Stimulated activated CD4-positive, alpha-beta T cell treated with anti-CD3 and anti-CD28 coated beads, Interleukin-15, amount 100 ng/mL, for 24 hours (primary cell): ENCODE measurements at regions not wholly inside any gene's neighbourhood (a gene's known extent, or its start where the extent isn't known, plus 50 kb on each side); places are given as distances from the start of the nearest gene placed in this dataset.
"Not testable (repeated sequence)": the region's sequence is repeated elsewhere in the genome, so short reads cannot be mapped to it uniquely, and the experiment has no call there.

ENCODE experiments used
- DNase-seq: peaks from one replicate; pipeline ENCODE4 v3.0.0-alpha.2; 2020

DNA sequence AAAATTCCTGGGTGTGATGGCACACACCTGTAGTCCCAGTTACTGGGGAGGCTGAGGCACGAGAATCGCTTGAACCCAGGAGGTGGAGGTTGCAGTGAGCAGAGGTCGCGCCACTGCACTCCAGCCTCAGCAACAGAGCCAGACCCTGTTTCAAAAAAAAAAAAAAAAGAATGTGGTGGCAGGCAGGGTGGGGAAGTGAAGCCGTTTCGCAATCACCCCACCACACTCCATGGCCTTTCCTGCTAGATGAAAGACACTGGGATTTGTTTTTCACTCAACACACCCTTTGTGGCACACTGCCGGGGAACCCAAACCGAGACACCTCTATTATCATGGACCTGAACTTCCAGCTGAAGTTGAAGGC lies 172.4 kb upstream of the IQSEC1 start:
- DNase-seq: no peak

DNA sequence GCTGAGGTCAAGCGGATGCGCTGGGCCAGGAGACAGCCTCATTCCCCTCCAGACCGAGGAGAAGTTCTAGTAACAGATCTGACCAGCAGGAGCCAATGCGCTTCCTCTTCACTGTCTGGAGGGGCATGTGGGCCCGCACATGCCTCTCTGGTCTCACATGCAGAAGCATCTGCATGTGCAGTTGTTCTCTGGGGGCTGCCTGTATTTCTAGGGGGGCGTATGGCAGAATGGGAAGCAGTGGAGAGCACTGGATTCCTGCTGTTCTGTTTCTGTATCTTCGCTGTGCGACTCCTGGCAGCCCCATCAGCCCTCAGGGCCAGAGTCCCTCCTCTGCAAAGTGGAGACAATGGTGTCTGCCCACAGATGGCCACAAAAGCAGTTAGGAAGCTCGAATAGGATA lies 170.4 kb upstream of the IQSEC1 start:
- no peak for DNase-seq

DNA sequence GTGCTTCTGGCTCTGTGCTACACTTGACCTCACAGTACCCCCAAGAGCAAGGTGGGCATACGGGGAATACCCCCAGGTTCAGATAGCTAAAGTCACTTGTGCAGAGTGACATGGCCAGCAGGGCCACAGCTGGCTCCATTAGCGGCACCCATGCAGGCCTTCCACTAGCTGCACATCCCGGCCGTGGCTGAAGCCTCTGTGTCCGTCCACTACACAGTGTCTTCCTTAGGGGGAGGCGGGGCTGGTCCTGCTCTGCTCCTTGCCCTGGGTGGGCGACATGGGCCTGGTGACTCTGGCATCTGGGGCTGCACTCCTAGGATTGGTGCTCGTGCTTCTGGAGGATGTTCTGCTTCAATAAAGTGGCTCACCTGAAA lies 169.1 kb upstream of the IQSEC1 start:
- DNase-seq: no peak

DNA sequence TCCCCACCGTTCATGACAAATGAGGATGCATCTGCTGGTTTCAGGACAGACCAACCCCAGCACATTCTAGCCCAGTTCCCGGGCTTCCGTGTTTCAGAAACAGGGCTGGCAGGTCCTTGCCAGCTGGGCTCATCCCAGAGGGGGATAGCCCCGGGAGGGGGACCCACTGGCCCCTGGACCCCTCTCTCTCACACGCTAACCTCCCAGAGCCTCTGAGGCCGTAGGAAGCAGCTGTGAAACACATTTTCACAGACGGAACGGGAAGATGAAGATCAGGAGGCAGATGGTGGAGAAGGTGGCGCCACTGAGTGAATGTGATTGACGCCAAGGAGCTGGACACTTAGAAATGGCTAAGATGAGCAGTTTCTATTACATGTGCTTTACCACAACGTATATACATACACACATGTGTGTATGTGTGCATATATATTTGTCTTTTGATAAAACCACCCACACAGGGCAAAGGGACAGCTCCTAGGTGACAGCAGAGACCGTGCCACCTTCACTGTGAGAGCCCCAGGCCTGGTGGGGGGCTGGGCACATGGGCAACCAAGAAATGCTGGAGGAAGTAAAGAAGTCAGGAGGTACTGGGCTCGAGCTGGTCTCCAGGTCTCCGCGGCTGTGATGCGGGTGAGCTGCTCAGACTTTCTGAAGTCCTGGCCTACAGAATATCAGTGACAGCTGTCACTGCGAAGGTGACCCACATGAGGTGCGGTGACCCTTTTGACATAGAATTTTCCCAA lies 168.6 kb upstream of the IQSEC1 start:
- DNase-seq: no peak

DNA sequence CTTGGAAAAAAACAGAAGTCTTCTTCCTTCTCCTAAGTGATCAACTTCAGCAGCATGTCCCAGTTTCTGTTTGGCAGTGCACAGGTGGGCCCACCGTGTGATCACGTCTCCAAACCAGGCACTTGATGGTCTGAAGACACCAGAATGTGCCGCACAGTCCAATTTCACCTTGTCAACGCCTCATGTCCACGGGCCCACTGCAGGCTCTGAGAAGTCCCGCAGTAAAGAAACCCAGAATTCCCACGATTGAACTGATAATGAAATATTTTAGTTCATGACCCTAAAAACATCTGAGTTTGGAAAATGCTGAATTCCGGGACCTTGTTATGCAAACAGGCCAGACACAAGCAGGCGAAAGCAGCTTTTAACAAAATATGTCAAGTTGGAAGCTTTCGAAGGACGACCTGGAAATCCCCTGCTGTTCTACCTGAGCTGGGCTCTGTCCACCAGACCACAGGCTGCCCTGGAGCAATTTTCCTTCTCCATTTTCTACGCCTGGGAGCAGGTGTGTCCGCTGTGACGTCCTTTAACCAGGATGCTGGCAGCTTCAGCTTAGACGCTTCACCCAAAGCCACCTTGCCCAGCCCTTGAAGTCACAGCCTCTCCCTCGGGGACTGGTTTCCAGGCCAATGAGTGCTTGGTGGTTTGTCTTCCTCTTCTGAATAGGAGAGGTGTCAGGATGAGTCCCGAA lies 167.8 kb upstream of the IQSEC1 start:
- DNase-seq: no peak

DNA sequence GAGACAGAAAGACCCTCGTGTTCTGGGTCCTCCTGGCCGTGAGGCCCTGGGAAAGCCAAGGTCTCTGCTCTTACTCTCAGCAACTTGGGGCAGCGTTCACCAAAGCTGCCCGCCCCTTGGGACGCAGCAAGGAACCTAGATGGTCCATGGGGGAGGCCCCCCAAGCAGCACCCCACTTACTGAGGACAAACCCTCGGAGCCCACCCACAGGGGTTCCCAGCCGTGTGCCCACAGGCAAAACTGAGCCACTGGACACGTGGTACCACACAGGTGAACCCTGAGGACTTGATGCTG lies 166.2 kb upstream of the IQSEC1 start:
- no peak for DNase-seq

DNA sequence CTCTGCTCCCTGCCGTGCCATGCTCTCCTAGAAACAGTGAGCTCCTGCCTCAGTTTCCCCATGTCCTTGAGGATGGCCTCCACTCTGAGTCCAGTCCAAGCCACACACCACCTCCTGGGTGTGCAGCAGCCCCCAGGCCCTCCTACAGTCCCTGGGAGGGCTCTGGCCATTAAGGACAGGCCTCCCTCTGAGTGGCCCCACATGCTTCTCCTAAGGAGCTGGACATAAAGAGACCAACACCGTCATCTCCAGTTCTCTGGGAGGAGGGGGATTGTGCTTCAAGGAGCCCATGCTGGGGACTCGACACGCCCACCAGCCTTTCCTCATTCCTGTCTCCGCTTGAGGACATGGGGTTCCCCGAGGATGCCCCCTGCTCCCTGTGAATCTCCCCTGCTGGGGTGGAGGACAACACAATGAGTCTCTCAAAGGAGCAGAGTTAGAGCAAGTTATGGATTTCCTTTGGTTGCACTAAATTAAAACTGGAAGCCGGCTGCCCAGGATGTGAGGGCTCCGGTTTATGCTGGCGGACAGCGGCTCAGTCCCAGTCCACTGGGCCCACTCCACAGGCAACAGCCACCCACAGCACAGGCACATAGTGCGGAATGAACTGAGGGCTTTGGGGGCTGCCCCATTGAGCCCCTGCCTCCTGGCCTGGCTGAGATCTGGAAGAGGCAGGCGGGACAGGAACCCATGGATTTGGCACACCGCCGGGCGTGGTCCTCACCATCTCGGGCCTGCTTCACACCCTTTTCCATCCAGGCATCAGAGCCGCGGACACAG lies 165.6 kb upstream of the IQSEC1 start:
- no peak for DNase-seq

DNA sequence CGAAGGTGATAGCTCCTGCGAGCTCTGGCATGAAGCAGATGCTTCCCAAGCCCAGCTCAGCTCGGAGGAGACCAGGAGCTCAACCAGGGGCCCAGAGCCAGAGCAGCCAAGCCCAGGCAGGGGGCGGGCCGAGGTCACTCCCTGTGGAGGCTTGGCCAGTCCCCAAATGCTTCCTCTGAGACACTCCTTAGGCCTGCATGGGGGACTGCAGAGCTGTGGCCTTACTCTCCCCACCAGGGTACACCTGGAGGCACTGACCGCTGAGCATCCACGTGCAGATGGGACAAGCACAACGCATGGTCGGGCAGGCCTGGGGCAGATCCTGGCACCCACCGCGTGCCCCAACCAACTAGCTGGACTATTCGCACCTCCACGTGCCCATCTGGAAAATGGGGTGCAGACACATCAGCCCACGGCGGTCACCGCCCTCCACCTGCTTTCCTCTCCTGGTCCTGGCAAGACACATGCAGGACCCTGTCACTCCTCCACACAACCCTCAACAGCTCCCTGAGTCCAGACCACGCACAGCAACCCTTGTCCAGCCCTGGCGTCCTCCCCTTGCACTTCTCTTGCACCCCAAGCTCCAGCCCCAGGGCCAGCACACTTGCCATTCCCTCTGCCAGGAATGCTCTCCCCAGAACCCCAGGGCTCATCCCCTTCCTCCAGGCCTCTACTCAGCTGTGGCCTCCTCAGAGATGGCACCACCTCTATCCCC lies 164.7 kb upstream of the IQSEC1 start:
- DNase-seq: no peak

DNA sequence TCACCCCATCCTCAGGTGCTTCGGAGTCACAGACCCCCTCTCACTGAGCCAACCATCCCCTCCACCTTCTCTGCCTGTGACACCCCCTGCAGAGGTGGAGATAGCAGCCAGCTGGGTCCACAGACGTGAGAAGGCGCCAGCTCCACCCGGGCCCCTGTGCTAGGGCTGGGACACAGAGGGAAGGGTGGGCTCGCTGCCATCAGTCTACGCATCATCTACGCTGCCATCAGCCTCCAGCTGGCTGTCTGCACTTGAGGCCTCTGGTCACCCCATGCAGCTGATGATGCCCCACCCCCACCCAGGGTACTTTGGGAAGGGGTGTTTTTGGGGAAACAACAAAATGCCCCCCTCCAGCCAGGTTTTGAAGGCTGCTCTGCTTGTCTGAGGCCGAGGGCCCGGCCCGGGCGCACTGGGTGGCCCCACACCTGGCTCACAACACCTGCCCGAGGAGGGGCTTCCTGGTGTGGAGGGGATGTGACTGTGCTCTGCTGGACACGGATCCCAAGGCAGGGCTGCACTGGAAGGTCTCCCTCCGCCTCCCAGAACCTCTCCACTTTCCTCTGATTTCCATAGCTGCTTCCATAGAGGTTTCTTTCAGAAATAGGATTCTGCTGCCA lies 163.4 kb upstream of the IQSEC1 start:
- no peak for DNase-seq

DNA sequence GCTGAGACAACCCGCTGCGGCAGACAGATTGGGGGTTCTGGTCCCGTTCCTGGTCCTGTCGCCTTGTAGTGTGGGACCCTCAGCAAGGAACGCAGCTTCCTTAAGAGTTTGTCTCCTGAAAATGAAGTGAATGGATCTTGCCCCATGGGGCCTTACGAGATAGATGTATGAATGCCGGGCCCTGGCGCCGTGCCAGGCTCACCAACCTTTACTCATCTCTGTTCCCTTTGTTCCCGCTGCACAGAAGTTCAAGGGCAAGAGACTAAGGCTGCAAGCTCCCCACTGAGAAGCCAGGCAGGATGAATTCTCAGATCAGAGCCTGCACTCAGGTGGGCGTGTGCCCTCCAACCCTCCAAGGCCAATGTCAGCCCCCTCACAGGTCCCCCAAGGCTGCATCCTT lies 162.7 kb upstream of the IQSEC1 start:
- no peak for DNase-seq

DNA sequence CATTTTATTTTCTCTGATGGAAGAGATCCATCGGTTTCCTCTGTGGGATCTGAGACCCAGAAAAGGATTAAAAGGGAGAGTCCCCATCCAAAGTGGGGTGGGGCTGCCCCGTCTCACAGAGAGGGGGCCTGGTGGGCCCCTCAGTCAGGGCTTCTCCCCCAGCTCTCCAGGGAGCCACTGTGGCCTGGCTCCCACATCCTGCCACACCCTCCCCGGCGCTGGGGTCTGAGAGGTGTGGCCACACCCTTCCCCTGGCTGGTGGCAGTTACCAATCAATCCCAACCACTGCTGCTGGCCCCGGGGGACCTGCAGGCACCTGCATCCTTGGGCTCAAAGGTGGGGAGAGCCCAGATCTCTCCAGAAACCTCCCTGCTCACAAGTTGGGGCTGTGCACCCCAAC lies 161.8 kb upstream of the IQSEC1 start:
- peak; percentile 13 for DNase-seq

DNA sequence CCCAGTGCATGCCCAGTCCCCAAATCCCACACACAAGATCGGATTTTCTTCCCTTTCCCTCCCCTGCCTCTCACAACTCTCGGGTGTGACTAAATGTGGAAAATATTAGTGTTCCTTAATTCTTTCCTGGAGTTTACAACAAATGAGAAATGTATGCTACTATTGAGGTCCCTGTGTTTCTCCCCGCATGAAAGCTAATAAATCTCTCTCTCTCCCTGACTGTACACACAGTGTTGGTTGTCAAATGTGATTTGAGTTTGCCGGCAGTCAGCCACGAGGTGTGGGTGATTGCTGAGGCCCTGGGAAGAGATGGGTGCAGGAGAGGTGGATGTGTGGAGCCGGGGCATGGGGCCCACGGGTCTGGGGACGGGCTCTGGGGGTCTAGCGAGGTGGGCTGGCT lies 161.4 kb upstream of the IQSEC1 start:
- no peak for DNase-seq

DNA sequence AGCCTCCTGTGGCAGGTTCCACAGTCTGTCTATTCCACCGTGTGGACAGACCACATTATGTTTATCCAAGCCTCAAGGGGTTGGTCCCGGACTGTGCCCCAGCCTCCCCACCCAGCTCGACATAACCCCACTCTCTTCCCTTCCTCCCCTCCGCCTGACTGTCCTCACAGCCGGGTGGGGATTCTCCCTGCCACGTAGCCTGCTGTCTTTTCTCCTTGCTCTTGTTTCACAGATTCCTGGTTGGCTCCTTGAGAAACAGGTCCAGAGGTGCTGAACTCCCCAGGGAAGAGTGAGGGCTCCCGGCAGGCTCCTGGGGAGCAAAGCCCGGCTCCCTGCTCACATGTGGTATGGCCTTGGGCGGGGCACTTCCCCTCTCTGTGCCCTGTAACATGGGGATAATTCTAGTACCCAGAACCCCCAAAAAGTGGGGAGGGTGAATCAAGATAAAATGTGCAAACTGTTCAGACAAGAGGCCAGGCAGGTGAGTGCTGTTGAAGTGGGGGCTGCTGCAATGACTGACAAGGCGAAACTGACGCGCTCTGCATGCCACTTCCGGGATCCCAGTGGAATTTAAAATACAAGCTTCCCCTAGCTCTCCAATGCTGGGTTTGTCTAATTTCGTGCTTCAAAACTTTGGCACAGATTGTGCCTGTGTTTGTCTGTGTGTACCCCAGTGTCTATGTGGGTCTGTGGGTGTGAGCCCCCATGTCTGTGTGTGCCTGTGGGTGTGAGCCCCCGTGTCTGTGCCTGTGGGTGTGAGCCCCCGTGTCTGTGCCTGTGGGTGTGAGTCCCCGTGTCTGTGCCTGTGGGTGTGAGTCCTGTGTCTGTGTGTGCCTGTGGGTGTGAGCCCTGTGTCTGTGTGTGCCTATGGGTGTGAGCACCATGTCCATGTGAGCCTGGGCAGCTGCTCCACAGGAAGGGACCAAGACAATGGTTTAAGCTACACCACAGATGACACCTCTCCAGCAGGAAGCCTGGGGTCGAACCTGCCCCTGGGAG lies 160.6 kb upstream of the IQSEC1 start:
- DNase-seq: peak; percentile 13

DNA sequence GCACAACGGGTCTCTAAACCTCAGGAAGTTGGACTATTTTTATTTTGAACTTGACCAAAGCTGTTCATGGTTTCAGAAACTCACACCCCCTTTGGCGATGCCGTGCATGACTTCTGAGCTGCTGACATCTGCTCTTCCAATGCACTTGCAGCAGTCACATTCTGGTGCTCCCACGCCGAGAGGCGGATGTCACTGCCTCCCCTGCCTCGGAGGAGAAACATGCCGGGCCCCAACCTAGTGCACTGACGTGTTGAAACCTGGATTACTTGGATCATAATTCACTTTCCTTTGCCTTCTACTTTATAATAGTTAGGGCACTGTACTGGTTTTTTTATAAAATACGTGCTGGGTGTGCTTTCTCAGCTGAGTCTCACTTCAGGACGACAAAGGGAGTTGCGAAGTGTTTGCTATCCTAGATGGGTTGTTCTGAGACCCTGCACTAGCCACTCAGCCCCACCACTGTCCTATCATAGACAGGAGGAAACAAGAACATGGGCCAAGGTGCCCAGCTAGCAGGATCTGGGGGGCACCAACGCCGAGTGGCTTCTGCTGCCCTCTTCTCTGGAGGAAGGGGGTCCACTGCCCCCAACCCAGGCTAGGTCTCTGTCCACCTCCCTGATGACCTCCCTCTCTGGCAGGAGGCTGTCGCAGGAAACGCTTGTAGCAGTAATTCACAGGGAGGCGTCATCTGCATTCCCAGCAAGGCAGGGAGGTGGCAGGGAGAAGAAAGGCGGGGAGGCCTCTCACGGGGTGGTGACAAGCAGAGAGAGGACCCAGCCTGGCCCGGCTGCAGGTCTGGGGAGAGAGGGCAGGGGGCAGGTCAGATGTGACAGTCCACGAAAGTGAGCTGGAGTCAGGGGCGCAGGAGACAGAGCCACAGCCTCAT lies 158.8 kb upstream of the IQSEC1 start:
- no peak for DNase-seq

DNA sequence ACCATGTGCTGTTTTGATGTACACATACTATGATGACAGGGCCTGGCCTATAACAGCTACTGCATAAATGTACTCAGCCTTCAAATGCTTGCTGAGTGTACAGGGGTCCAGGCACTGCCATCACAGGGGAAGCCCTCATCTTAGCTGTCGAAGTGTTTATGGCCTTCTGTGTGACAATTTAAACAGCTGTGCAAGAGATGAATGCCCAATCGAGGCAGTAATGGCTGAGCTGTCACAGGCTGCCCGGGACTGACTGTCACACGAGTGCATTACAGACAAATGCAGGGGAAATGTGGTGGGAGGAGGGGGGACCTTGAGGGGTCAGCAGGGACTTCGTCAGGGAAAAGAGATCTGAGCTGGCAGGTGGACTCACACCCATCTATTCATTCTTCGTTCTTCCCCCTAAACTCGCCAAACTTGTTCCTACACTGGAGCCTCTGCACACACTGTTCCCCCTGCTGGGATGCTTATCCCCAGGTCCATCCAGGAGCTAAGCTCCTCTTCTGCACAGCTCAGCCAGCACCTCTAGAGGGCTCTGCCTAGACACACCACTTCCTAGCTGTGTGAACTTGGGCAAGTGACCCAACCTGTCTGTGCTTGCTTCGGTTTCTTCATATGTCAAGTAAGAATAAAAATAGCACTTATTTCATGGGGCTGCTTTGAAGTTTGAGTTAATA lies 156.2 kb upstream of the IQSEC1 start:
- peak; percentile 23 for DNase-seq

DNA sequence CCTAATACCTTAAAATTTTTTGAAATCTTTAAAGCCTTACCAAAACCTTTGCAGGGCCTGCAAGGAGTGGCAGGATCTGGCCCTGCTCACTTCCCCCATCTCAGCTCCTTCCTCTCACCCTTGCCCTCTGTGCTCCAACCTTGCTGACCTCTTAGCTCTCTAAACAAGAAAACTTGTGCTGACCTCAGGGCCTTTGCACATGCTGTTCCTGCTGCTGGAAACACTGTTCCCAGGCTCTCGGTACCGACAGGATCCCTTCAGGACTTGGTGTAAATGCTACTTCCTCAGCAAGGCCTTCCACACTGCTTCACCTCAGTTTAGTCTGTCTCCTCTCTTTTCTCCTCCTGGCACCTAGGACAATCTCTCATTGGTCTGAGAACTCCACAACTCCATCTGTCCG lies 155.4 kb upstream of the IQSEC1 start:
- no peak for DNase-seq

DNA sequence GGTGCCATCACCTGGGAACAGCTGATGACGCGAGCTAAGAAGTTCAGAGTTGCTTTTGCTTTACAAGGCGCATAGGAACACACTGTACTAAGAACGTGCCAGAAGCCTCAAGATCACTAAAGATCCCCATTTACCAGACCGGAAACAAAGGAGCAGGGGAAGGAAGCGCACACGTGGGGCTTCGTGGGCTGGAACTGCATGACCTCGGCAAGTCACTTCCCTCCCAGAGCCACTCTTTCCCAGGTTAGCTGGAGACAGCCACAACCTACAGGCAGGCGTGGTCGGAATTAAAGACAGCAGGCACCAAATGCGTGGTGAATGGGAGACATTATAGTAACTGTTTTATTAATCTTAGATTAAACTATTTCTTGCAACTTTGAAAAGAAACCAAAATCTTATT lies 154.9 kb upstream of the IQSEC1 start:
- DNase-seq: not testable (repeated sequence)

DNA sequence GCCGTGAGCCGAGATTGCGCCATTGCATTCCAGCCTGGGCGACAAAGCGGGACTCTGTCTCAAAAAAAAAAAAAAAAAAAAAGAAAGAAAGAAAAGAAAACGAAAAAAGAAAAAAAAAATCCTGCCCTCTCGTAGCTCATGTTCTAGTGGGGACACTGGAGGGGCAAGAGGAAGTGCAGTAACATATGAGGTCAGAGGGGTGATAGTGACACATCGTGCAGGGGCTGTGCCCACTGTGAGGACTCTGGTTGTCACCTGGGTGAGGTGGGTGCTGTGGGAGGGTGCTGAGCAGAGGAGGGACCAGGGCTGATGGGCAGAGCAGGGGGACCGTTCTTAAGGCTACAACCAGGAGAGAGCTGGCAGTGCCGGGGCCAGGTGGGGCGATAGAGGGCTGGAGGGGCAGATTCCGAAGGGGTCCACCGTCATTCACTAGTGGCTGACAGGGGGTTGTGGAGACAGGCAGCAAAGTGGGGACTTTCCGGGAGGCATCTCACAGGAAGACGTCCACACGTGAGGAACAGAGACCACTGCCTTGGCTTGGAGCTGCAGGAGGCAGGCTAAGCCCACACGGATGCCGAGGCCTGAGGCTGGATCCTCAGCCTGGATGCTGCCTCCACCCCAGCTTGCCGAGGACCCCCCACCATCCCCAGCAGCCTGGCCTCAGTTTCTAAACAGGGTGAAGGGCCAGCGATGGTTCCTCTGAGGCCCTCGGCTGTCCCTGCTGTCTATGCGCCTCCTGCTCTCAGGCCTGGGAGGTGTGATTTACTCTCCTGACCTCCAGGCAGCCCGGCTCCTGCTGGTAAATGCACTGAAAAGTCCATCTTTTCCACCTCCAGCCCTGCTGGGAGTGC lies 154.3 kb upstream of the IQSEC1 start:
- no peak for DNase-seq

DNA sequence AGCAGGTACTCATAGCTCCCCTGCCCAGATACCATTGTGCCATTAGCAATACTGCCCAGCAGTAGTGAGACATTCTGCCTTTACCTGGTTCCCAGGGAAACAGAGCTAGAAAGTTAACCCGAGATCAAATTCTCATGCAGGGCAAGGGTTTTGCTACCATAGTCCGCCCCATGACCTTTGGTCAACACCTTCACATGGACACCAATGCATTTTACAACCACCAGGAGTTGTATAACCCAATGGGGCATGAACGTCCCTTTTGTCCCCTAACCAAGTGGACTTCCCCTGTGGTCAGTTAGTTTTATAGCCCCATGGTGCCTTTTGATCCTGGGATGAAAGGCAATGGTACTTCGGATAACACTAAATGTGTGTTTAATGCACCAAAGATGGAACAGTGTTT lies 151.7 kb upstream of the IQSEC1 start:
- DNase-seq: no peak
